Fibroblast of lung (primary cell): ENCODE measurements at regions not wholly inside any gene's neighbourhood (a gene's known extent, or its start where the extent isn't known, plus 50 kb on each side); places are given as distances from the start of the nearest gene placed in this dataset.

Source experiments
- DNase-seq, 2 donors: peaks; one replicate each; pipeline versions ENCODE4 v3.0.0 to v3.0.0-alpha.2; 2010; ENCODE audit warnings: low read depth in 2 of 2
- H2AFZ ChIP-seq: 2 replicates; pipeline ENCODE4 v1.5.1; 2012; ENCODE audit warnings: low read length, control low read depth, inconsistent platforms
- H3K27ac ChIP-seq: 2 replicates; pipeline ENCODE4 v1.5.1; 2011; ENCODE audit warnings: low read length, control low read depth; ENCODE audit not compliant: insufficient read depth
- H3K27me3 ChIP-seq: 2 replicates; pipeline ENCODE4 v1.5.1; 2011; ENCODE audit warnings: mild to moderate bottlenecking, low read length; ENCODE audit not compliant: control insufficient read depth, insufficient read depth
- H3K36me3 ChIP-seq: 2 replicates; pipeline ENCODE4 v1.5.1; 2011; ENCODE audit warnings: low read length; ENCODE audit not compliant: control insufficient read depth, insufficient read depth
- H3K4me1 ChIP-seq: 2 replicates; pipeline ENCODE4 v1.5.1; 2011; ENCODE audit warnings: low read length; ENCODE audit not compliant: control insufficient read depth, insufficient read depth; ENCODE audit errors: extremely low read depth
- H3K4me2 ChIP-seq: 2 replicates; pipeline ENCODE4 v1.5.1; 2011; ENCODE audit warnings: low read length, control low read depth; ENCODE audit not compliant: insufficient read depth; ENCODE audit errors: extremely low read depth
- H3K4me3 ChIP-seq, 4 experiments: fragments of 200-600 bp in 1 of 4; sonication (generic) in 1 of 4; replicated peaks in 1 of 4; 2 replicates each; pipeline ENCODE4 v1.5.1; 2011 to 2016; ENCODE audit warnings: low read length in 4 of 4, low read depth in 3 of 4, mild to moderate bottlenecking in 3 of 4, control low read depth in 2 of 4, inconsistent platforms in 1 of 4, mixed read lengths in 1 of 4; ENCODE audit not compliant: insufficient read depth in 1 of 4; ENCODE audit errors: control extremely low read depth in 1 of 4
- H3K79me2 ChIP-seq: 2 replicates; pipeline ENCODE4 v1.5.1; 2012; ENCODE audit warnings: mild to moderate bottlenecking, low read length, inconsistent platforms; ENCODE audit not compliant: control insufficient read depth, insufficient read depth
- H3K9ac ChIP-seq: 2 replicates; pipeline ENCODE4 v1.5.1; 2011; ENCODE audit warnings: mild to moderate bottlenecking, low read length, control low read depth; ENCODE audit not compliant: insufficient read depth
- H3K9me3 ChIP-seq: 2 replicates; pipeline ENCODE4 v1.5.1; 2012; ENCODE audit warnings: low read depth, low read length; ENCODE audit not compliant: control insufficient read depth, insufficient read depth
- H4K20me1 ChIP-seq: 2 replicates; pipeline ENCODE4 v1.5.1; 2011; ENCODE audit warnings: low read length; ENCODE audit not compliant: control insufficient read depth, insufficient read depth; ENCODE audit errors: extremely low read depth
- EZH2 ChIP-seq: IDR thresholded peaks from 2 replicates; pipeline ENCODE4 v1.5.1; 2012; ENCODE audit warnings: low read length, control low read depth, mild to moderate bottlenecking; ENCODE audit errors: missing control alignments
- TF ChIP-seq, protein P1 (sequence below), 2 donors: IDR thresholded peaks in 1 of 2; conservative IDR thresholded peaks in 1 of 2; 1 replicate in 1 of 2; 2 replicates in 1 of 2; pipeline ENCODE4 v1.5.1; 2011 to 2012; ENCODE audit warnings: low read length in 2 of 2, control low read depth in 1 of 2, inconsistent platforms in 1 of 2, low read depth in 1 of 2, mild to moderate bottlenecking in 1 of 2

DNA sequence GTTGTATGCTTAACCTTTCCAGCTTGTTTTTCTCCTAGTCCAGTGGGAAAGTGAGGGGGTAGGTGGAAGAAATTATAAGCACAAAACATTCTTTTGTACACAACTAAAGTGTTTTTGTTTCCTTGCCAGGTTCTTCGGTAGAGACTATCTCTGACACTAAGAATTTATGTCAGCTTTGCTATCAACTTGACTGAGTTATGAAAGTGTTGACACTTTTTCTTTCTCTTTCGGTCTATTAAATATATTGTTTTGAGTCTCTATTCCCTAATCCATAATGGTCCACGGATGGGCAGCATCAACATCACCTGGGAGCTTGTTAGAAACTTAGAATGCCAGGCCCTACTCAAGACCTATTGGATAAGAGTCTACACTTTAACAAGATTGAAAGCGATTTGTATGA lies 195.0 kb upstream of the ATP10B start:
- H3K9me3 ChIP-seq, result no peaks in the 10 kb centered on the region
- DNase-seq, result no peak

DNA sequence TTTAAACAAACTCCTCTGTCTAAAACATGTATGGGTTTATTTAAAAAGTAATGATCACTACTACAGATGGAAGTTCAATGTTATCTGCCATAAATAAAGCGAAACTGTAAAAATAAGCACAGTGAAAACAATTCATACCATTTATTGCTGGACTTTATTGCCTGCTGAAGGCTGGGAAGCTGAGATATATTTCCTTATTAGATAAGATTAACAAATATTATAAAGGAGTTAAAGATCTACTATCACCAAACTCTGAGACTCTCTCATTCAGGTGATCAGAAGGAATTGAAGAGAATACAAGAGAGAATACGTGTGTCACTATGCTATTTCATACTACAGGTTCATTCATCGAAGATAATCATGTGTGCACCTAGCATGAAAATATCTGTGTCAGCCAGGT lies 190.9 kb upstream of the ATP10B start:
- TF ChIP-seq EZH2, result no peak
- TF ChIP-seq, protein P1, sequence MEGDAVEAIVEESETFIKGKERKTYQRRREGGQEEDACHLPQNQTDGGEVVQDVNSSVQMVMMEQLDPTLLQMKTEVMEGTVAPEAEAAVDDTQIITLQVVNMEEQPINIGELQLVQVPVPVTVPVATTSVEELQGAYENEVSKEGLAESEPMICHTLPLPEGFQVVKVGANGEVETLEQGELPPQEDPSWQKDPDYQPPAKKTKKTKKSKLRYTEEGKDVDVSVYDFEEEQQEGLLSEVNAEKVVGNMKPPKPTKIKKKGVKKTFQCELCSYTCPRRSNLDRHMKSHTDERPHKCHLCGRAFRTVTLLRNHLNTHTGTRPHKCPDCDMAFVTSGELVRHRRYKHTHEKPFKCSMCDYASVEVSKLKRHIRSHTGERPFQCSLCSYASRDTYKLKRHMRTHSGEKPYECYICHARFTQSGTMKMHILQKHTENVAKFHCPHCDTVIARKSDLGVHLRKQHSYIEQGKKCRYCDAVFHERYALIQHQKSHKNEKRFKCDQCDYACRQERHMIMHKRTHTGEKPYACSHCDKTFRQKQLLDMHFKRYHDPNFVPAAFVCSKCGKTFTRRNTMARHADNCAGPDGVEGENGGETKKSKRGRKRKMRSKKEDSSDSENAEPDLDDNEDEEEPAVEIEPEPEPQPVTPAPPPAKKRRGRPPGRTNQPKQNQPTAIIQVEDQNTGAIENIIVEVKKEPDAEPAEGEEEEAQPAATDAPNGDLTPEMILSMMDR (conservative IDR thresholded peaks at IDR 0.05 in 1 of 2, IDR thresholded peaks at IDR 0.05 in 1 of 2; ENCODE audit: low read depth in 1 of 2, low read length in 2 of 2), result no peak
- H2AFZ ChIP-seq, result no peak overlapping the region
- no peak for DNase-seq
- H3K4me3 ChIP-seq, result no peak overlapping the region
- H3K36me3 ChIP-seq, result no peaks in the 10 kb centered on the region
- H3K79me2 ChIP-seq, result no peaks in the 10 kb centered on the region
- no peak overlapping the region for H3K9ac ChIP-seq
- no peaks in the 10 kb centered on the region for H3K4me1 ChIP-seq
- H3K27me3 ChIP-seq, result no peaks in the 10 kb centered on the region
- no peaks in the 10 kb centered on the region for H4K20me1 ChIP-seq
- H3K27ac ChIP-seq, result no peak overlapping the region
- H3K9me3 ChIP-seq, result no peaks in the 10 kb centered on the region
- no peak overlapping the region for H3K4me2 ChIP-seq

More for the DNA sequence above, 195.0 kb upstream of the ATP10B start:
- H3K27ac ChIP-seq, result no peak overlapping the region
- H3K27me3 ChIP-seq, result no peaks in the 10 kb centered on the region
- H3K4me1 ChIP-seq, result no peaks in the 10 kb centered on the region
- no peak overlapping the region for H3K4me2 ChIP-seq
- H4K20me1 ChIP-seq, result no peaks in the 10 kb centered on the region
- no peaks in the 10 kb centered on the region for H3K36me3 ChIP-seq
- H3K9ac ChIP-seq, result no peak overlapping the region
- H2AFZ ChIP-seq, result no peak overlapping the region
- no peak overlapping the region for H3K4me3 ChIP-seq
- TF ChIP-seq, protein P1 (conservative IDR thresholded peaks at IDR 0.05 in 1 of 2, IDR thresholded peaks at IDR 0.05 in 1 of 2; ENCODE audit: low read depth in 1 of 2, low read length in 2 of 2), result no peak
- no peak for TF ChIP-seq EZH2
- no peaks in the 10 kb centered on the region for H3K79me2 ChIP-seq

DNA sequence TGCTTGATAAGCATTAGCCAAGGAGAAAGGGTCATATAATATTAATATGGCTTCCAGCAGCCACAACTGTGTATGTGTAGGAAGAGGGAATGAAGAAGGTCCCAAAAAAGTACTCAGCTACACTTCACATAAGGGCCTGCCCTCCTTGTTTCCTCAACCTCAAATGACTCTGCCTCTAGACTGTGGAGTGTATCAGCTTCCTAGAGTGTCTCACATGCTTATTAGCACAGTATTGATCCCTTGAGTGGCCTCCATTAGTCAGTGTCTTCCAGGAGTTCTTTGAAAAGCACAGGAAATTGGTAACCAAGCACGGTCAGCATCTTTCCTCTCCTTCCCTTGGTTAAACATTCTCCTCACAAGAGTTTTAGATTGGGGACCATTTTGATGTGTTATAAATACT lies 190.4 kb upstream of the ATP10B start:
- H4K20me1 ChIP-seq, result no peaks in the 10 kb centered on the region
- no peak overlapping the region for H3K9ac ChIP-seq
- H2AFZ ChIP-seq, result no peak overlapping the region
- H3K27ac ChIP-seq, result no peak overlapping the region
- no peaks in the 10 kb centered on the region for H3K4me1 ChIP-seq
- DNase-seq, result no peak
- H3K4me3 ChIP-seq, result no peak overlapping the region
- H3K79me2 ChIP-seq, result no peaks in the 10 kb centered on the region
- H3K27me3 ChIP-seq, result no peaks in the 10 kb centered on the region
- H3K9me3 ChIP-seq, result no peaks in the 10 kb centered on the region
- H3K36me3 ChIP-seq, result no peaks in the 10 kb centered on the region
- no peak overlapping the region for H3K4me2 ChIP-seq
- TF ChIP-seq, protein P1 (conservative IDR thresholded peaks at IDR 0.05 in 1 of 2, IDR thresholded peaks at IDR 0.05 in 1 of 2; ENCODE audit: low read depth in 1 of 2, low read length in 2 of 2), result no peak
- no peak for TF ChIP-seq EZH2
